Progenitor cell of endocrine pancreas (in vitro differentiated cells): ENCODE measurements at regions not wholly inside any gene's neighbourhood (a gene's known extent, or its start where the extent isn't known, plus 50 kb on each side); places are given as distances from the start of the nearest gene placed in this dataset.

ENCODE experiments used
- DNase-seq: peaks from one replicate; pipeline ENCODE4 v3.0.0; 2021; ENCODE audit warnings: low spot score; ENCODE audit not compliant: unreplicated experiment
- H3K27ac Mint-ChIP-seq: 2 replicates; pipeline ENCODE4 v1.8.0; 2021; ENCODE audit warnings: mild to moderate bottlenecking, moderate library complexity, mixed read lengths
- H3K27me3 Mint-ChIP-seq: 2 replicates; pipeline ENCODE4 v1.8.0; 2021; ENCODE audit warnings: mixed read lengths
- H3K36me3 Mint-ChIP-seq: 2 replicates; pipeline ENCODE4 v1.8.0; 2022; ENCODE audit warnings: mixed read lengths; ENCODE audit not compliant: insufficient read depth
- H3K4me1 Mint-ChIP-seq: 2 replicates; pipeline ENCODE4 v1.8.0; 2021; ENCODE audit warnings: low read depth, mixed read lengths
- H3K4me3 Mint-ChIP-seq: 2 replicates; pipeline ENCODE4 v1.8.0; 2021; ENCODE audit warnings: low read depth, mild to moderate bottlenecking, moderate library complexity, mixed read lengths
- H3K9me3 Mint-ChIP-seq: 2 replicates; pipeline ENCODE4 v1.8.0; 2021; ENCODE audit warnings: low read depth, mixed read lengths
- CTCF ChIP-seq: fragments of 200-600 bp; sonication (generic); IDR thresholded peaks from one replicate; pipeline ENCODE4 v1.5.0; 2021; ENCODE audit warnings: antibody characterized with exemption, mild to moderate bottlenecking; ENCODE audit not compliant: unreplicated experiment

- no peaks in the 10 kb centered on the region for H3K36me3 Mint-ChIP-seq
- H3K9me3 Mint-ChIP-seq, result no peaks in the 10 kb centered on the region
- DNase-seq, result no peak
- no peaks in the 10 kb centered on the region for H3K4me1 Mint-ChIP-seq
- TF ChIP-seq CTCF, result no peak
- H3K27ac Mint-ChIP-seq, result no peak overlapping the region
- peaks cover 22% of the 10 kb centered on the region for H3K27me3 Mint-ChIP-seq
- no peak overlapping the region for H3K4me3 Mint-ChIP-seq
Measured at GRCh38 chr14:98733536-98733935, 538.5 kb downstream of the BCL11B start.

GRCh38 chr14:98736701-98737338 lies 535.2 kb downstream of the BCL11B start:
- DNase-seq, result no peak
- H3K9me3 Mint-ChIP-seq, result no peaks in the 10 kb centered on the region
- no peak overlapping the region for H3K27ac Mint-ChIP-seq
- no peaks in the 10 kb centered on the region for H3K36me3 Mint-ChIP-seq
- H3K4me1 Mint-ChIP-seq, result no peaks in the 10 kb centered on the region
- H3K4me3 Mint-ChIP-seq, result no peak overlapping the region
- TF ChIP-seq CTCF, result no peak
- H3K27me3 Mint-ChIP-seq, result peaks cover 21% of the 10 kb centered on the region

GRCh38 chr14:98741523-98741922 lies 530.5 kb downstream of the BCL11B start:
- Mint-ChIP-seq H3K4me3 (no peak overlapping the region), H3K27ac (no peak overlapping the region), H3K9me3 (no peaks in the 10 kb centered on the region), H3K27me3 (peaks cover 16% of the 10 kb centered on the region), H3K4me1 (no peaks in the 10 kb centered on the region), H3K36me3 (no peaks in the 10 kb centered on the region)
- TF ChIP-seq CTCF, result no peak
- DNase-seq, result no peak

GRCh38 chr14:98742001-98742400 lies 530.0 kb downstream of the BCL11B start:
- no peak for DNase-seq
- H3K27me3 Mint-ChIP-seq, result peaks cover 17% of the 10 kb centered on the region
- H3K27ac Mint-ChIP-seq, result no peak overlapping the region
- no peak for TF ChIP-seq CTCF
- H3K9me3 Mint-ChIP-seq, result no peaks in the 10 kb centered on the region
- no peak overlapping the region for H3K4me3 Mint-ChIP-seq
- no peaks in the 10 kb centered on the region for H3K4me1 Mint-ChIP-seq
- no peaks in the 10 kb centered on the region for H3K36me3 Mint-ChIP-seq

GRCh38 chr14:98743536-98743935 lies 528.5 kb downstream of the BCL11B start:
- no peak for DNase-seq
- Mint-ChIP-seq H3K9me3 (no peaks in the 10 kb centered on the region), H3K36me3 (no peaks in the 10 kb centered on the region), H3K27ac (no peak overlapping the region), H3K4me1 (no peaks in the 10 kb centered on the region), H3K27me3 (peaks cover 13% of the 10 kb centered on the region), H3K4me3 (no peak overlapping the region)
- no peak for TF ChIP-seq CTCF
